ENCODE measurements at regions not wholly inside any gene's neighbourhood (a gene's known extent, or its start where the extent isn't known, plus 50 kb on each side); places are given as distances from the start of the nearest gene placed in this dataset.

- TF ChIP-seq RARB (CRISPR knock-in tag; IDR thresholded peaks at IDR 0.05) (no peak), BACH2 (CRISPR knock-in tag; IDR thresholded peaks at IDR 0.05; ENCODE audit: borderline replicate concordance) (no peak), SNAI2 (CRISPR knock-in tag; IDR thresholded peaks at IDR 0.05) (no peak), ZNF565 (CRISPR knock-in tag; conservative IDR thresholded peaks at IDR 0.05; ENCODE audit: low read depth) (no peak), ARNTL (CRISPR knock-in tag; IDR thresholded peaks at IDR 0.05; ENCODE audit: borderline replicate concordance, low read depth) (no peak), POU6F1 (CRISPR knock-in tag; IDR thresholded peaks at IDR 0.05; ENCODE audit: borderline replicate concordance, low read depth) (no peak)
- TF ChIP-seq, protein P1, sequence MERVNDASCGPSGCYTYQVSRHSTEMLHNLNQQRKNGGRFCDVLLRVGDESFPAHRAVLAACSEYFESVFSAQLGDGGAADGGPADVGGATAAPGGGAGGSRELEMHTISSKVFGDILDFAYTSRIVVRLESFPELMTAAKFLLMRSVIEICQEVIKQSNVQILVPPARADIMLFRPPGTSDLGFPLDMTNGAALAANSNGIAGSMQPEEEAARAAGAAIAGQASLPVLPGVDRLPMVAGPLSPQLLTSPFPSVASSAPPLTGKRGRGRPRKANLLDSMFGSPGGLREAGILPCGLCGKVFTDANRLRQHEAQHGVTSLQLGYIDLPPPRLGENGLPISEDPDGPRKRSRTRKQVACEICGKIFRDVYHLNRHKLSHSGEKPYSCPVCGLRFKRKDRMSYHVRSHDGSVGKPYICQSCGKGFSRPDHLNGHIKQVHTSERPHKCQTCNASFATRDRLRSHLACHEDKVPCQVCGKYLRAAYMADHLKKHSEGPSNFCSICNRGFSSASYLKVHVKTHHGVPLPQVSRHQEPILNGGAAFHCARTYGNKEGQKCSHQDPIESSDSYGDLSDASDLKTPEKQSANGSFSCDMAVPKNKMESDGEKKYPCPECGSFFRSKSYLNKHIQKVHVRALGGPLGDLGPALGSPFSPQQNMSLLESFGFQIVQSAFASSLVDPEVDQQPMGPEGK (CRISPR knock-in tag; IDR thresholded peaks at IDR 0.05; ENCODE audit: borderline replicate concordance), result no peak
These were observed 1231.2 kb upstream of the ZEB2 start for GRCh38 chr2:145751155-145751554.
